ENCODE measurements at regions not wholly inside any gene's neighbourhood (a gene's known extent, or its start where the extent isn't known, plus 50 kb on each side); places are given as distances from the start of the nearest gene placed in this dataset.
"Not testable (repeated sequence)": the region's sequence is repeated elsewhere in the genome, so short reads cannot be mapped to it uniquely, and the experiment has no call there.

- Histone ChIP-seq H3K9me2 (ENCODE audit: insufficient read depth, low read length) (no peaks in the 10 kb centered on the region), H2AFZ (ENCODE audit: low read length) (no peak overlapping the region), H3K4me3 (ENCODE audit: low read depth, low read length, poor library complexity, severe bottlenecking) (no peak overlapping the region), H3K4me1 (ENCODE audit: insufficient read depth, low read length, poor library complexity, severe bottlenecking) (no peaks in the 10 kb centered on the region), H3K36me3 (ENCODE audit: insufficient read depth, low read length) (no peaks in the 10 kb centered on the region), H3K79me2 (ENCODE audit: insufficient read depth, low read depth, low read length) (no peaks in the 10 kb centered on the region), H4K20me1 (ENCODE audit: insufficient read depth, low read length) (no peaks in the 10 kb centered on the region), H3K4me2 (ENCODE audit: low read length) (no peak overlapping the region), H3K9me3 (ENCODE audit: low read length) (no peaks in the 10 kb centered on the region), H3K27ac (ENCODE audit: low read depth, low read length, poor library complexity, severe bottlenecking) (no peak overlapping the region)
- BruUV-seq (replicated peaks), result no TSS peak
- ChIA-PET POLR2A (interaction anchor here (0.6 kb wide), 1 partner anchor 697 kb away, joined by 6 read pairs; no protein-coding TSS in a partner anchor), CTCF (ENCODE audit: unreplicated experiment) (no interaction called here)
- DNase-seq (ENCODE audit: low spot score), result no peak
- no peak for TF ChIP-seq CTCF (conservative IDR thresholded peaks at IDR 0.05; ENCODE audit: low read length)
- no peak for TF ChIP-seq EZH2phosphoT487 (IDR thresholded peaks at IDR 0.05; ENCODE audit: borderline replicate concordance, low read depth, low read length)
- intact Hi-C loops (cut with micrococcal nuclease; ENCODE audit: unreplicated experiment), result no loop called here
Measured at GRCh38 chr9:1890201-1890600, 124.9 kb upstream of the SMARCA2 start.

GRCh38 chr9:1890816-1891215 is 124.3 kb upstream of the SMARCA2 start:
- Histone ChIP-seq H3K4me3 (ENCODE audit: low read depth, low read length, poor library complexity, severe bottlenecking) (no peak overlapping the region), H3K4me1 (ENCODE audit: insufficient read depth, low read length, poor library complexity, severe bottlenecking) (no peaks in the 10 kb centered on the region), H3K36me3 (ENCODE audit: insufficient read depth, low read length) (no peaks in the 10 kb centered on the region), H4K20me1 (ENCODE audit: insufficient read depth, low read length) (no peaks in the 10 kb centered on the region), H3K79me2 (ENCODE audit: insufficient read depth, low read depth, low read length) (no peaks in the 10 kb centered on the region), H3K4me2 (ENCODE audit: low read length) (no peak overlapping the region), H3K27ac (ENCODE audit: low read depth, low read length, poor library complexity, severe bottlenecking) (no peak overlapping the region), H3K9me2 (ENCODE audit: insufficient read depth, low read length) (no peaks in the 10 kb centered on the region), H3K9me3 (ENCODE audit: low read length) (no peaks in the 10 kb centered on the region), H2AFZ (ENCODE audit: low read length) (no peak overlapping the region)
- intact Hi-C loops (cut with micrococcal nuclease; ENCODE audit: unreplicated experiment), result no loop called here
- CTCF ChIA-PET (ENCODE audit: unreplicated experiment), result no interaction called here
- BruUV-seq (replicated peaks), result no TSS peak
- DNase-seq (ENCODE audit: low spot score), result no peak
- POLR2A ChIA-PET, result interaction anchor here (0.6 kb wide), 1 partner anchor 698 kb away, joined by 6 read pairs; no protein-coding TSS in a partner anchor
- no peak for TF ChIP-seq EZH2phosphoT487 (IDR thresholded peaks at IDR 0.05; ENCODE audit: borderline replicate concordance, low read depth, low read length)
- no peak for TF ChIP-seq CTCF (conservative IDR thresholded peaks at IDR 0.05; ENCODE audit: low read length)

GRCh38 chr9:1903080-1903704 is 112.0 kb upstream of the SMARCA2 start:
- DNase-seq (ENCODE audit: low spot score); H3K4me3 ChIP-seq (ENCODE audit: low read depth, low read length, poor library complexity, severe bottlenecking); H3K4me1 ChIP-seq (ENCODE audit: insufficient read depth, low read length, poor library complexity, severe bottlenecking); BruUV-seq (replicated peaks); H3K9me2 ChIP-seq (ENCODE audit: insufficient read depth, low read length); intact Hi-C loops (cut with micrococcal nuclease; ENCODE audit: unreplicated experiment); H3K36me3 ChIP-seq (ENCODE audit: insufficient read depth, low read length); CTCF ChIA-PET (ENCODE audit: unreplicated experiment); H4K20me1 ChIP-seq (ENCODE audit: insufficient read depth, low read length); H3K27ac ChIP-seq (ENCODE audit: low read depth, low read length, poor library complexity, severe bottlenecking); H2AFZ ChIP-seq (ENCODE audit: low read length); H3K9me3 ChIP-seq (ENCODE audit: low read length); H3K4me2 ChIP-seq (ENCODE audit: low read length); H3K79me2 ChIP-seq (ENCODE audit: insufficient read depth, low read depth, low read length): not testable (repeated sequence)
- POLR2A ChIA-PET, result interaction anchor here (0.6 kb wide), 1 partner anchor 9 kb away, joined by 5 read pairs; no protein-coding TSS in a partner anchor

All from OCI-LY7 (cell line).